ENCODE measurements at regions not wholly inside any gene's neighbourhood (a gene's known extent, or its start where the extent isn't known, plus 50 kb on each side); places are given as distances from the start of the nearest gene placed in this dataset.
A peak's percentile ranks its signal among the peaks of the same experiment; 100 is the strongest.

DNA sequence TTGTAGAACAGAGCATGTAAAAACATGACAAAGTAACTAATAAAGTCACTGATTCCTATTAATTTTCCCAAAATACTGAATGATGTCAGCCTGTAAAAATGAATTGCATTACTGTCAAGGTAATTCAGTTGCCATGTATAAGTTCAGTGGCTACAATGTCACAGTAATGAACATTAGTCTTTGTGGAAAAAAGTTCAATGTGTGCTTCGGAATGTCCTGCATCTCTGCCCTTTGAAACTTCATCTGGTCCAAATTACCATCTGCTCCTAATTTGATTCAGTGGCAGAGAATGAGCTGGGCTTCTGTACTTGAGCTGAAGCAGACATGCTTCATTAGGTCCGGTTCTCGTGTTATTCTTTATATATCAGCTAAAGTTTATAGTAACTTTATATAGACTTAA, 567.4 kb downstream of the COL12A1 start:
- no peaks in the 10 kb centered on the region for H3K9me3 ChIP-seq (ENCODE audit: insufficient read depth, low read depth, low read length)
- Mint-ChIP-seq H3K9me3 (ENCODE audit: unreplicated experiment) (no peaks in the 10 kb centered on the region), H3K27ac (ENCODE audit: unreplicated experiment) (no peak overlapping the region), H3K4me3 (ENCODE audit: unreplicated experiment) (no peak overlapping the region), H3K27me3 (ENCODE audit: low read depth, unreplicated experiment) (no peaks in the 10 kb centered on the region), H3K4me1 (ENCODE audit: low read depth, unreplicated experiment) (peaks cover 8% of the 10 kb centered on the region), H3K36me3 (ENCODE audit: low read depth, unreplicated experiment) (no peaks in the 10 kb centered on the region)
- FAIRE-seq = peak; percentile 17
- H4K20me1 ChIP-seq (ENCODE audit: insufficient read depth, low read length) = no peaks in the 10 kb centered on the region
- no peak overlapping the region for H3K4me2 ChIP-seq (ENCODE audit: low read length)
- no peak overlapping the region for H2AFZ ChIP-seq (ENCODE audit: low read depth, low read length)
- no peaks in the 10 kb centered on the region for H3K79me2 ChIP-seq (ENCODE audit: insufficient read depth, low read length)
- no peak overlapping the region for H3K27ac ChIP-seq (ENCODE audit: low read depth, low read length)
- no peak overlapping the region for H3K9ac ChIP-seq (ENCODE audit: low read length)
- DNase-seq (ENCODE audit: low read depth) = no peak
- no peak overlapping the region for H3K4me3 ChIP-seq (ENCODE audit: insufficient read depth, low read depth, low read length)
- TF ChIP-seq CTCF (IDR thresholded peaks at IDR 0.05; ENCODE audit: insufficient read depth, low read depth, low read length) (no peak), EZH2 (IDR thresholded peaks at IDR 0.05; ENCODE audit: insufficient read depth, low read length) (no peak)
- H3K27me3 ChIP-seq (ENCODE audit: insufficient read depth, low read length) = no peaks in the 10 kb centered on the region
- H3K36me3 ChIP-seq (ENCODE audit: insufficient read depth, low read length) = no peaks in the 10 kb centered on the region
- H3K4me1 ChIP-seq (ENCODE audit: insufficient read depth, low read length) = no peaks in the 10 kb centered on the region

- H3K27ac ChIP-seq (ENCODE audit: low read depth, low read length) = no peak overlapping the region
Observed at GRCh38 chr6:74632196-74632875, 573.5 kb downstream of the COL12A1 start.

More at GRCh38 chr6:74632196-74632875, 573.5 kb downstream of the COL12A1 start:
- no peaks in the 10 kb centered on the region for H4K20me1 ChIP-seq (ENCODE audit: insufficient read depth, low read length)
- H3K36me3 ChIP-seq (ENCODE audit: insufficient read depth, low read length) = no peaks in the 10 kb centered on the region
- DNase-seq (ENCODE audit: low read depth) (no peak), FAIRE-seq (no peak)
- no peak overlapping the region for H2AFZ ChIP-seq (ENCODE audit: low read depth, low read length)
- no peak overlapping the region for H3K27ac Mint-ChIP-seq (ENCODE audit: unreplicated experiment)
- peaks cover 1% of the 10 kb centered on the region for H3K4me1 Mint-ChIP-seq (ENCODE audit: low read depth, unreplicated experiment)
- TF ChIP-seq EZH2 (IDR thresholded peaks at IDR 0.05; ENCODE audit: insufficient read depth, low read length) (no peak), CTCF (IDR thresholded peaks at IDR 0.05; ENCODE audit: insufficient read depth, low read depth, low read length) (no peak)
- H3K9ac ChIP-seq (ENCODE audit: low read length) = no peak overlapping the region
- H3K4me1 ChIP-seq (ENCODE audit: insufficient read depth, low read length) = no peaks in the 10 kb centered on the region
- no peak overlapping the region for H3K4me3 ChIP-seq (ENCODE audit: insufficient read depth, low read depth, low read length)
- H3K36me3 Mint-ChIP-seq (ENCODE audit: low read depth, unreplicated experiment) = peaks cover 1% of the 10 kb centered on the region
- no peak overlapping the region for H3K4me3 Mint-ChIP-seq (ENCODE audit: unreplicated experiment)
- no peaks in the 10 kb centered on the region for H3K79me2 ChIP-seq (ENCODE audit: insufficient read depth, low read length)
- no peak overlapping the region for H3K4me2 ChIP-seq (ENCODE audit: low read length)
- H3K9me3 ChIP-seq (ENCODE audit: insufficient read depth, low read depth, low read length) = no peaks in the 10 kb centered on the region
- H3K9me3 Mint-ChIP-seq (ENCODE audit: unreplicated experiment) = peaks cover 3% of the 10 kb centered on the region
- no peaks in the 10 kb centered on the region for H3K27me3 ChIP-seq (ENCODE audit: insufficient read depth, low read length)
- H3K27me3 Mint-ChIP-seq (ENCODE audit: low read depth, unreplicated experiment) = no peaks in the 10 kb centered on the region

All from astrocyte (in vitro differentiated cells and primary cell).